ENCODE measurements at regions not wholly inside any gene's neighbourhood (a gene's known extent, or its start where the extent isn't known, plus 50 kb on each side); places are given as distances from the start of the nearest gene placed in this dataset.

GRCh38 chr2:122478117-122478516 lies 722.7 kb downstream of the TSN start:
- WGBS = 74% methylated on average over 2 of the region's 2 CpGs
- DNase-seq (ENCODE audit: extremely low spot score) = no peak
- no peaks in the 10 kb centered on the region for H3K36me3 ChIP-seq (ENCODE audit: insufficient read depth)

GRCh38 chr2:122478771-122479170 lies 723.3 kb downstream of the TSN start:
- 30% methylated on average over 2 of the region's 2 CpGs for WGBS
- no peaks in the 10 kb centered on the region for H3K36me3 ChIP-seq (ENCODE audit: insufficient read depth)

More at GRCh38 chr2:122478117-122478516, 722.7 kb downstream of the TSN start:
- Histone ChIP-seq H3K4me3 (ENCODE audit: low read depth, low read length) (no peak overlapping the region), H3K27ac (ENCODE audit: low read depth) (no peak overlapping the region), H3K4me1 (ENCODE audit: insufficient read depth) (no peaks in the 10 kb centered on the region)

GRCh38 chr2:122480501-122481243 lies 725.2 kb downstream of the TSN start:
- H3K36me3 ChIP-seq (ENCODE audit: insufficient read depth) = no peaks in the 10 kb centered on the region
- no peak for DNase-seq (ENCODE audit: extremely low spot score)
- 96% methylated on average over 6 of the region's 6 CpGs for WGBS
- no peak overlapping the region for H3K27ac ChIP-seq (ENCODE audit: low read depth)
- no peaks in the 10 kb centered on the region for H3K4me1 ChIP-seq (ENCODE audit: insufficient read depth)
- H3K4me3 ChIP-seq (ENCODE audit: low read depth, low read length) = no peak overlapping the region

More at GRCh38 chr2:122478771-122479170, 723.3 kb downstream of the TSN start:
- no peaks in the 10 kb centered on the region for H3K4me1 ChIP-seq (ENCODE audit: insufficient read depth)
- DNase-seq (ENCODE audit: extremely low spot score) = no peak
- no peak overlapping the region for H3K4me3 ChIP-seq (ENCODE audit: low read depth, low read length)
- no peak overlapping the region for H3K27ac ChIP-seq (ENCODE audit: low read depth)

GRCh38 chr2:122481244-122481622 lies 725.8 kb downstream of the TSN start:
- H3K4me1 ChIP-seq (ENCODE audit: insufficient read depth) = no peaks in the 10 kb centered on the region
- H3K27ac ChIP-seq (ENCODE audit: low read depth) = no peak overlapping the region
- no peaks in the 10 kb centered on the region for H3K36me3 ChIP-seq (ENCODE audit: insufficient read depth)
- H3K4me3 ChIP-seq (ENCODE audit: low read depth, low read length) = no peak overlapping the region
- DNase-seq (ENCODE audit: extremely low spot score) = no peak
- 95% methylated on average over 2 of the region's 2 CpGs for WGBS

GRCh38 chr2:122481717-122482116 lies 726.3 kb downstream of the TSN start:
- H3K4me3 ChIP-seq (ENCODE audit: low read depth, low read length) = no peak overlapping the region
- no peak for DNase-seq (ENCODE audit: extremely low spot score)
- no peaks in the 10 kb centered on the region for H3K4me1 ChIP-seq (ENCODE audit: insufficient read depth)
- no peak overlapping the region for H3K27ac ChIP-seq (ENCODE audit: low read depth)
- no peaks in the 10 kb centered on the region for H3K36me3 ChIP-seq (ENCODE audit: insufficient read depth)

GRCh38 chr2:122486086-122486485 lies 730.6 kb downstream of the TSN start:
- H3K4me1 ChIP-seq (ENCODE audit: insufficient read depth) = no peaks in the 10 kb centered on the region
- H3K27ac ChIP-seq (ENCODE audit: low read depth) = no peak overlapping the region
- WGBS = 86% methylated on average over 2 of the region's 2 CpGs
- no peak for DNase-seq (ENCODE audit: extremely low spot score)
- H3K4me3 ChIP-seq (ENCODE audit: low read depth, low read length) = no peak overlapping the region
- H3K36me3 ChIP-seq (ENCODE audit: insufficient read depth) = no peaks in the 10 kb centered on the region

GRCh38 chr2:122486705-122487415 lies 731.4 kb downstream of the TSN start:
- Histone ChIP-seq H3K36me3 (ENCODE audit: insufficient read depth) (no peaks in the 10 kb centered on the region), H3K4me3 (ENCODE audit: low read depth, low read length) (no peak overlapping the region), H3K4me1 (ENCODE audit: insufficient read depth) (no peaks in the 10 kb centered on the region), H3K27ac (ENCODE audit: low read depth) (no peak overlapping the region)
- 51% methylated on average over 3 of the region's 3 CpGs for WGBS
- DNase-seq (ENCODE audit: extremely low spot score) = no peak

- Histone ChIP-seq H3K4me3 (ENCODE audit: low read depth, low read length) (no peak overlapping the region), H3K4me1 (ENCODE audit: insufficient read depth) (no peaks in the 10 kb centered on the region), H3K27ac (ENCODE audit: low read depth) (no peak overlapping the region), H3K36me3 (ENCODE audit: insufficient read depth) (no peaks in the 10 kb centered on the region)
- WGBS = 83% methylated on average over 2 of the region's 2 CpGs
- DNase-seq (ENCODE audit: extremely low spot score) = no peak
Measured at GRCh38 chr2:122491011-122491410, 735.6 kb downstream of the TSN start.

GRCh38 chr2:122500316-122501105 lies 745.1 kb downstream of the TSN start:
- Histone ChIP-seq H3K36me3 (ENCODE audit: insufficient read depth) (no peaks in the 10 kb centered on the region), H3K4me1 (ENCODE audit: insufficient read depth) (no peaks in the 10 kb centered on the region), H3K27ac (ENCODE audit: low read depth) (no peak overlapping the region), H3K4me3 (ENCODE audit: low read depth, low read length) (no peak overlapping the region)
- no peak for DNase-seq (ENCODE audit: extremely low spot score)
- WGBS = 79% methylated on average over 1 of the region's 1 CpG

- H3K4me3 ChIP-seq (ENCODE audit: low read depth, low read length) = no peak overlapping the region
- 86% methylated on average over 3 of the region's 3 CpGs for WGBS
Measured at GRCh38 chr2:122506620-122507019, 751.2 kb downstream of the TSN start.

GRCh38 chr2:122507261-122507660 lies 751.8 kb downstream of the TSN start:
- WGBS = 35% methylated on average over 1 of the region's 1 CpG
- no peaks in the 10 kb centered on the region for H3K36me3 ChIP-seq (ENCODE audit: insufficient read depth)
- no peaks in the 10 kb centered on the region for H3K4me1 ChIP-seq (ENCODE audit: insufficient read depth)
- DNase-seq (ENCODE audit: extremely low spot score) = no peak
- H3K4me3 ChIP-seq (ENCODE audit: low read depth, low read length) = no peak overlapping the region
- no peak overlapping the region for H3K27ac ChIP-seq (ENCODE audit: low read depth)

More at GRCh38 chr2:122506620-122507019, 751.2 kb downstream of the TSN start:
- Histone ChIP-seq H3K36me3 (ENCODE audit: insufficient read depth) (no peaks in the 10 kb centered on the region), H3K27ac (ENCODE audit: low read depth) (no peak overlapping the region), H3K4me1 (ENCODE audit: insufficient read depth) (no peaks in the 10 kb centered on the region)
- no peak for DNase-seq (ENCODE audit: extremely low spot score)

- Histone ChIP-seq H3K27ac (ENCODE audit: low read depth) (no peak overlapping the region), H3K4me1 (ENCODE audit: insufficient read depth) (no peaks in the 10 kb centered on the region), H3K36me3 (ENCODE audit: insufficient read depth) (no peaks in the 10 kb centered on the region), H3K4me3 (ENCODE audit: low read depth, low read length) (no peak overlapping the region)
- 57% methylated on average over 1 of the region's 1 CpG for WGBS
- DNase-seq (ENCODE audit: extremely low spot score) = no peak
Measured at GRCh38 chr2:122512091-122512490, 756.6 kb downstream of the TSN start.

- Histone ChIP-seq H3K4me1 (ENCODE audit: insufficient read depth) (no peaks in the 10 kb centered on the region), H3K4me3 (ENCODE audit: low read depth, low read length) (no peak overlapping the region), H3K27ac (ENCODE audit: low read depth) (no peak overlapping the region), H3K36me3 (ENCODE audit: insufficient read depth) (no peaks in the 10 kb centered on the region)
- WGBS = 85% methylated on average over 7 of the region's 7 CpGs
- DNase-seq (ENCODE audit: extremely low spot score) = no peak
Measured at GRCh38 chr2:122514451-122514996, 759.1 kb downstream of the TSN start.

Data from urinary bladder (tissue), 3 donors.